Hepatocyte (in vitro differentiated cells): ENCODE measurements at regions not wholly inside any gene's neighbourhood (a gene's known extent, or its start where the extent isn't known, plus 50 kb on each side); places are given as distances from the start of the nearest gene placed in this dataset.

Experiments used
- CTCF ChIP-seq: fragments of 200-600 bp; sonication (generic); IDR thresholded peaks from 2 replicates; pipeline ENCODE4 v1.5.1; 2016; ENCODE audit warnings: antibody characterized with exemption, mild to moderate bottlenecking; ENCODE audit not compliant: poor library complexity
- EZH2 ChIP-seq: fragments of 200-600 bp; sonication (generic); IDR thresholded peaks from 2 replicates; pipeline ENCODE4 v1.6.1; 2016; ENCODE audit warnings: antibody characterized with exemption, mild to moderate bottlenecking, borderline replicate concordance
- EZH2phosphoT487 ChIP-seq: fragments of 200-600 bp; sonication (generic); IDR thresholded peaks from one replicate; pipeline ENCODE4 v1.6.1; 2018; ENCODE audit warnings: antibody characterized with exemption, mild to moderate bottlenecking, low read depth, moderate library complexity; ENCODE audit not compliant: unreplicated experiment, severe bottlenecking

- TF ChIP-seq CTCF (no peak), EZH2 (no peak), EZH2phosphoT487 (no peak)
Observed at GRCh38 chr10:117619707-117620405, 77.3 kb downstream of the EMX2 start.
